HG02623 (cell line): ENCODE measurements at regions not wholly inside any gene's neighbourhood (a gene's known extent, or its start where the extent isn't known, plus 50 kb on each side); places are given as distances from the start of the nearest gene placed in this dataset.

Experiments used
- ATAC-seq: cut with Tn5 transposase; IDR thresholded peaks from one replicate; pipeline ENCODE4 v1.9.1; 2021; ENCODE audit warnings: moderate library complexity; ENCODE audit not compliant: unreplicated experiment

DNA sequence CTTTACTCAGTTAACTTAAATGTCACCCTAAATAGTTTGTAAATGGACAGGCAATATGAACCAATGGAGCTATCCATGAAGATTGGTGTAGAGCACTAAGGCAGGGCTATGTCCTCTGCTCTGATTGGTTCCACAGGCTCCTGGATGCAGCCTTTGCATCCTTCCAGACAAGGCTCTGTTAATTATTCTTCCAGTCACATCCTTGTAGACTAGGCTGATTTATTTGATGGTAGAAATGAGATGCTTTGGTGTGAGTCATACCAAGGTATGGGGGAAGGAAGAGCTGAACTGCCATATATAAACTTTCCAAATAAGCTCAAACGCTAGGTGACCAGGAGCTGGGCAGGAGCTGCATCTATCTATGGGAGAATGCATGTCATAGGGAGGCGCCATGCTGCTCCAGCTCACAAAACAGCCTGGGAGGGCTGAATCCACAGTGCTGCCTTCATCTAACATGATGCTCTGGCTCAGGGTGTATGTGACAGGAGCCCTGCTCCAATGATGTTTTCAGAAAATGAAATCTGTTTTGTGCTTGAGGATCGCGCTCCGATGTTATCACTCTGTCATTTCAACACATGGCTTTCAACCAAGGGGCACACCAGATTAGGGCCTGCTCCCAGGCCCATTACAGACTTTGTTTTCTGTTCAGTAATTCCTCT is 818.0 kb upstream of the ZNF608 start:
- no peak for ATAC-seq

DNA sequence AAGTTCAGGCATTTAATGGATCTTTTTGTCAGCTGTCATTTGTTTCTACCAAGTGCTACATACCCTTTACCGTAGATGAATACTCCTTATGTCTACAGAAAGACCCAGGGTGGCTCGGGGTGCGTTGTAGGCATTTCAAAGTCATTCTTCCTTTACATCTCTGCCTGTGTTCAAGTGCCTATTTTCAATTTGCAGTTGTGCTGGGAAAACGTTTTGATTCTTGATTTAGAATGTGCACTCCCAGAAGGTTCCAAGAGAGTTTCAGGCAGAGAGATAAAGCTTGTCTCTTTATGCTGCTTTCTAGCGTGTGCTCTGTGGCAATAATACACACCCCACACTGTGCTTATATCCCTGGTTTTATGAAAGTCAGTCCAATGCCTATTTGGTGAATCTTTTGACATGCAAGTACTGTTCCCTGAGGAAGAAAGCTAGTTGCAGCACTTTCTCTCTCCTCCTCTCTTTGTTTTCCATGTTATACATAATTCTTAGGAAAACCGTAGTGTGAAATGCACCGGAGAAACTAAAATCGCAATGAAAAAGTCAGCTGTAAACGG is 828.1 kb upstream of the ZNF608 start:
- no peak for ATAC-seq

DNA sequence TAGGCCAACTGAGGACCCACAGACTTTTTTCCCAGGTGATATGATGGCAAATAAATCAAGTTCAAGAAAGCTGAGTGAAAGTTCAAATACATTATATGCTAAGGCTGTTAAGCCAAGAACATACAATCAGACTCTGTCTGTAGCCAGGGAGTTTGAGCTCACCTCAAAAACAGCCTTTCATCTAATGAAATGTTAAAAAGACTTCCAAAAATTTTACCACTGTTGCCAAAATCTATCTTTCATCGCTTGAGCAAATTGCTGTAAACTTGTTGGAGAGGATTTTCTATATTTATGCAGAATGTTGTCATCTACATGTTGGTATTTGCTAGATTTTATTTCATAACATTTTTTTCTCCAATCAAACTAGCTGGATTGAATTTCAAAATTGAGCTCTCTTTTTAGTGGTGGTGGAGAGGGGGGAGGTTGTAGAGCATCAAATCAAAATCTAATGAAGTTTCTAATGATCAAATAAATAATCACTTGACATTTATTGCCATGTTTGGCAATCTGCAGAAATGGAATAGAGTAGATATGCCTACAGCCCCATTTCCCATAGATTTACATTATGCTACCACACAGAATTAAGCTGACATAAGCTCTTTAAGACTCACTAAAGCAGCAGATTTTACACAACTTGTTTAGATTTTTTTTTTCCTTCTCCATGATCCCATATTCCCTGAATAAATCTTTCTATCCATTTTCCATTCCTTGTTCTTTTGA is 828.9 kb upstream of the ZNF608 start:
- ATAC-seq = no peak

DNA sequence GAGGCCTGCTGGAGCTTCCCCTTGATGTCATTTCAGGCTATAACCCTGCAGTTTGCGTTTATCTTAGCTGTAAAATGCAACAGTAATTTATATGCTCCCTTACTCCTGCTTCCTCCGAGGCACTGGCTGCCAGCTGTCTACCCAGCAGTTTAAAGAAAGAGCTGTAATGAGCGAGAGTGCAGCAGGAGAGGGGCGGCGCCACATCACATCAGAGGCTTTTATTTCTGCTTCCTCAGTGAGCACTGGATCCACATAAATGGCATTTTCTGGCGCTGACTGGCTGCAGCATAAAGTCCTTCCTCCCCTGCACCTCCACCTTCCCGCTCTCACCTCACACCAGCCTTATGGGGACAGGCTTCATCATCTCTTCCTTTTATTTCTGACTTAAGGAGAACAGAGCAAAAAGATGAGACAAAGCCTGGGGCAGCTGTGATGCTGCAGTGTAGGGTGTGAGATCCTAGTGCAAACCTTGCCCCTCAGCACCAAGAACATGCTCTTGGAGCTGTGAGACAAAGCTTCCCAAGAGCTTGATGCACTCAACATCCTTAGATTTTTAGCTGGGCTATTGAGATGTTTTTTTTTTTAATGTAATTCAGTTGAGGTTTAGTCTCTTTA is 829.6 kb upstream of the ZNF608 start:
- ATAC-seq = no peak

DNA sequence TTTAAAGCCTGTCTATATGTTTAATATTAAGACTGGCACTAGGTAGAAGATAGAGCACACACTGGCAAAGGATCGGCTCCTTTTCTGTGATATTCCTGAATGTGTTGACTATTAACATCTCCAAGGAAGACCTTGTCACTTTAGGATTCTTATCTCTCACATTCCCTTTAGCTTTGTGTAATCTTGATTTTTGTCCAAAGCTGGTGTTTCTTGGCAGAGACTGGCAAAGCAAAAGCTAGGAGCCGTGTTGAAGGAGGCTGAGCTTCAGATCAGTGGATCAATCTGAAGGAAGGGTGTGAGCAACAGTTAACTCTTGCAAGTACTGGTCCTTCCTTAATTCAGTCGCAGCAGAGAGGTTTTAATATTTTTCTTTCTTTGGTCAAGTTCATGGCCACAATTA is 830.4 kb upstream of the ZNF608 start:
- ATAC-seq = no peak

DNA sequence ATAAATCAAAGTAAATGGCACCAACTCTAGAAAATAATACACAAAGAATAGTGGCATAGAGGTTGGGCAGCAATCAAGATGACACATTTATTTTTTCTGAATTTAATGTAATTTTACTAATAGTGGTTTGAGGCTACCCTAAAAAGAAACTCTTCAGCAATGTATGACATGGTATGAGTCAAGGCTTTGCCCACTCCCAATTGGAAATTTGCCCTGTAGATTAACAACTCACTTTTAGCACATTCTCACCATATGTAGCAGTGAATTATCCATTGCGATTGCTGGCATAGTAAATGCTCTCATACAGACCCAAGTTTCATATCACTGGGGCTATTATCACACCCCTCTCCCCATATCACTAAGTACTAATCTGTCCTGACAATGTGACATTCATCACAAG is 832.1 kb upstream of the ZNF608 start:
- no peak for ATAC-seq

DNA sequence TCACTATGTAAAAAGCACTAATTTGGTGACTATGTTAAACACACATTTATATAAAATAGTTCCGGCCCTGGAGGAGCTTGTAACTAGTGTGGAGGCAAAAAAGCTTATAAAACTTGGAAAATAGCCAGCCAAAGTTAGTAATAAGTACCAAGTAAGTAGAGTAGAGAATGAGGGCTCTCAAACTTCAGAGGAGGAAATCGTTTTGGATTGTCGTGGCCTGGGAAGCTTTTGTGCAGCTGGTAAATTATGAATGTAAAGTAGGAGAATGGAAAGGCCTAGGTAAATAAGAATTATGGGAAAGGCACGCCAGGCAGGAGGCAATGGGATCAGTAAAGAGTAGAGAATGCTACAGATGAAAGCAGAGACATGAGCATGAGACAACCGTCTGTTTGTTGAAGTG is 832.7 kb upstream of the ZNF608 start:
- no peak for ATAC-seq

DNA sequence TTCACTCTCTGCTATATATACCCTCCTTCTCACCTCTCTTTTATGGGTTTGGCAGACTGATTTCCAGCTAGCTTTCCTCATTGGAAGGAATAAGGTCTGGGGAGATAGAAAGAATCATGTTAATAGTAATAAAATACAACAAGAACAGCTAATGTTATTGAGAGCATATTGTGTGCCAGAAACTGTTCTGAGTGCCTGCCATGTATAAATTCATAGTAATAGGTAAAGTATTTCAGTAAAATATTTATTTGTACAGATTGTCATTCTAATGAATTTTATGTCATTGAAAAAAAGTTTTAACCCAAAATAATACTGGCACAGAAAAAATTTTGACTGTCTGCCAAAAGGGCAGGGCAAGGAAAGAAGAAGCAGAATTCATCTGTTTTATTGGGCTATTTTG is 834.9 kb upstream of the ZNF608 start:
- no peak for ATAC-seq

DNA sequence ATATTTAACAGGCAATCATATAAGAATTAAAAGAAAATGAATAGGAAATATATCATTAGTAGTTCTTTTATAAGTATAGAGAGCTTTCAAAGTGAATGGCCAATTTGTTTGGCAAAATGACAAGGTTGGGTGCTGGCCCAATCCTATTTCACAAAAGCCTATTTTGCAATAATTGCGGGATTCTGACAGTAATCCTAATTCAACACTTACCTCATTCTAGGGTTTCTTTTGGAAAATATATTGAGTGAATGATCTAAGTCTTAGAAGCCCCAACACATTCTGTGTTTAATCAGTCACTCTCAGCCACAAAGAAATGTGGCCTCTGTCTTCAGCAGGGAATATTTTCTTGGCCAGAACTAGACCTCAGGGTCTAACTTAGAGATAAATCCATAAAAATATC is 835.9 kb upstream of the ZNF608 start:
- ATAC-seq = no peak

DNA sequence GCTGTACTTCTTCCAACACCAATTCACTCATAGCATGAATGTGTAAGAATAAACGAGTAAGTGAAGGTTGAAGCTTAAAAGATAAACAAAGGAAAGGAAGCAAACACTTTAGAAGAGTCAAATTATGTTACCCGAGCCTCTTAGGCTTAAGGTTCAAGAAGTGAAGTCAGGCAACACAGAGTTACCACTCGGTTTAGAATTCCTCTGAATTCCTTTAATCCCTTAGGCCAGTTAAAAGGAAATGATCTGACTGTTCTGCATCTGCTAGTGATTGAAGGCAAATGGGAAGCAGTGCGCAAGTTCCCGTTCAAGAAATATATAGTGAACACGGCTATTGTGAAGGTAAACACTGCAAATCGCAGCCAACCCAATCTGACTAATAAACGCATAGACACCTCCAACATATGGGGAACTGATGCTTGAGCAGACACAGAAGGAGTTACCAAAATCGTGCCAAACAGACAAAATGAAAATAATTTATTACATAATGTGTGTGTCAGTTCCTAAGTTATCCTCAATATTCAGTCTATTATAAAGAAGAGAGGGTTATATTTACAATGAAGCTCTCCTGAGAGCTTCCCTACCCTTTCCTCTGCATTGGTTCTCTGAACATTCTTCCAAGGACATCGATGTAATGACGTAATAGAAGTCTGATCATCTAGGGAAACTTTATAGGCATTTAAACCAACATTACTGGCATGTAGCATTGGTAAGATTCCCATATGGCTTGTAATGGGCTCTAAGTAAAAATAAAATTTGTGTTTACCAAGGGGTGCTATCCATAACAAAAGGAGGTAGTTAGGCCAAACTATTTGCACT is 837.1 kb upstream of the ZNF608 start:
- no peak for ATAC-seq

DNA sequence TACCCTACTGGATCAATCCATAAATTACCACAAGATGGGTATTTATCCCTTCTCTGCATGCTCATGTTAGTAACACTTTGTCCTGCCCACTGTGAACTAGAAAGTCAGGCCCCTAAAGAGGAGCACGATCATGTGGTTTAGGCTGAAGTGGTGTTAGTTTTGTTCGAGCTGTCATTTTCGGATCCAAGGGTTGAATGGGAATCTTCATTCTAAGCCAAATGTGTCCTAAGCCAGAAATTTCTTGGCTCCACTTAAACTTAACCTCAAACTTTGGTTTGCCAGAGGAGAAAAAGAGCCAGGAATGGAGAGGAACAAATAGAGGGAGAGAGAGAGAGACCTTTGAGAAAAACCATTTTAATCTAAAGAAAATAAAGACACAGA is 837.7 kb upstream of the ZNF608 start:
- ATAC-seq = no peak

DNA sequence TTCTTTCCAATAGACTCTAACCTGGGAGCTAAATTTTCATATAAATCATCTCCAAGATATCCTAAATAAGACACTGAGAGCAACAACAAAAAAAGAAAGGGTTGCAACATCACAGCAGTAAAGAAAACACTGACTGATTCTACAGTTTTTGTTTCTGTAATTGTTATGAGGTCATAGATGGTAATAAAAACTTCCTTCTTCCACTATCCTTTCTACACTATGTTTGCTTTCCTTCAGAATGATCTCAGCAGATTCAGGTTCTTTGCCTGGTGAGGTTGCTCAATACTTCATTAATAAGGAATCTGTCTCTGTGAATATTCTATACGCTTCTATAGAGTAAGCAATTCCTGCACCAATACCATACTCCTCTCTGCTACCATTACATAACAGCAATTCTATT is 835.6 kb upstream of the GRAMD2B start:
- no peak for ATAC-seq

DNA sequence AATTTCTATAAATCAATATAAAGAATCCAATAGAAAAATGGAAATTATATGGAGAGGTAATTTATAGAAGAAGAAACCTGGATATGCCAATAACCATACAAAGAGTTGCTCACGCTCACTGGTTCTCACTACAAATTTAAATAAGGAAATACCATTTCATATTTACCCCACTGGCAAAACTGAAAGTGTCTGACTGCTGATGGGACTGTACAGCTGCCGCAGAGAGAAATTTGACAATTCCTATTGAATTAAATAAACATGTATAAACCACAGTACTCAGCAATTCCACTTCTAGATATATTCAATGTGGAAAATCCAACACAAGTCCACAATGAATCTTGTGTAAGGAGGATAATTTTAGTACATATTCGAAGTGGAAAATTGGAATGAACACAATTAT is 830.4 kb upstream of the GRAMD2B start:
- ATAC-seq = no peak

DNA sequence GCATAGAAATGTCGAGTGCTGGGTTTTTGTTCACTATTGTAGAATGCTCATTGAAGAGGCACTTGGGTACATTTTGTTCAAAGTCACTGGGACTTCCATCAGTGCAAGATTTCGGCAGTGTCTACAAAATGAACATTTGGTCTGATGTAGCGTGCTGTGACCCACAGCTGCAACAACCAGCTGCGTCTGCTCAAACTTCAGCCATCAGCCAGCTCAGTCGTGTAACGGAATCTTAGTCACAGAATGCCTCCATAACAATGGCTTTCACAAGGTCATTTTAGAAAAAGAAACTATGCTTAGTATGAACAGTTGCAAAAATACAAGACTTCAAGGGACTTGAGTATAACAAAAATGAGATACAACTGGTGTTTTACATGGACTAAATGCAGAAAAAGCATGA is 828.1 kb upstream of the GRAMD2B start:
- ATAC-seq = no peak

DNA sequence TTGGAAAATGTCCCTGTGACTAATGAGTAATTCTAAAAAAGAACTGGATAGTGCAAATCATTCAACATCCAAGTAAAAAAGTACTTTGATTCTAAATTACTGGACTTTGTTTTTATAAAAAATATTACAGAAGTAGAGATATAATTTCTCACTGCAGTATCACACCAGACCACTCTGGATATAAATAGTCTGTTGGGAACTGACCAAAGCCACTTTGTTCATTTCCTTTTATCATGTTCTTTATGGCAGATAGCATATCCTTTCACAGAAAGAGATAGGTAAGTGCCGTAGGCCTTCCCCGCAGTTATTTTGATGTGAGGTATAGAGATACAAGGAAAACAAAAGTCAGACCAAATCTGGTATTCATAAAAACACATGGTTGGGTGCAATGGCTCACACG is 827.4 kb upstream of the GRAMD2B start:
- ATAC-seq = no peak

DNA sequence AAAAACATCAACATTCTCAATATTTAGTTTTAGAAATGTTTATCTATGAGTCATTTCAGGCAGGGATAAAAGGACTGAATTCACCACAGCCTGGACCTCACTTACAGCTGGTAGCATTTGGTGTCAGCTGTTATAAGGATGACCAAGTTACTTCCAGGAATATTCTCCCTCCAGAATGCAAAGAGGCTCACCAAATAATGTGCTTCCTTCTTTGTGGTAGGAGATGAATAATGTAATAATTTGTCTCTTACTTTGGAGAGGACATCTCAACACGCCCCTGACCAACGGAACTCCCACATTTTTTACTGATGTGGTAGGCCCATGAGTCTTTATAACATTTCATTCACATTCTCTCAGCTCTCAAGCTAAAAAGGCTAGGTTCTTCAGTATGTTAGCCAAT is 825.9 kb upstream of the GRAMD2B start:
- ATAC-seq = no peak

DNA sequence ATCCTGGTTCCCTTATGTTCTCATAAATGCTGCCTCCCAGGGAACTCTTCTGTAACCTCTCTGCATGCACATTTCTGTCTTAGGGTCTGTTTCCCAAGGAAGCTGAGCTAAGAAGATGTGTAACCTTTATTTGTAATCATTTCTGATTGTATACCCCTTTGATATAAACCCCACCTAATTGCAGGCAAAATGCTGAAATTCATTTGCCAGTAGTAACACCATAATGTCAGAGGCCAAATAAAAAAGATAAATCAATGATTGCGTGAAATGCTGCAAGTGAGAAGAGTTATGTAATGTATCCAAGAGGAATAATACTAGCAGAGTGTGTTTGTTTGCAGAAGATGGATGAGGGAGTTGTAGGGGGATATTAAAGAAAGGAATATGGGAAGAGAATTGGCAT is 822.6 kb upstream of the GRAMD2B start:
- no peak for ATAC-seq

DNA sequence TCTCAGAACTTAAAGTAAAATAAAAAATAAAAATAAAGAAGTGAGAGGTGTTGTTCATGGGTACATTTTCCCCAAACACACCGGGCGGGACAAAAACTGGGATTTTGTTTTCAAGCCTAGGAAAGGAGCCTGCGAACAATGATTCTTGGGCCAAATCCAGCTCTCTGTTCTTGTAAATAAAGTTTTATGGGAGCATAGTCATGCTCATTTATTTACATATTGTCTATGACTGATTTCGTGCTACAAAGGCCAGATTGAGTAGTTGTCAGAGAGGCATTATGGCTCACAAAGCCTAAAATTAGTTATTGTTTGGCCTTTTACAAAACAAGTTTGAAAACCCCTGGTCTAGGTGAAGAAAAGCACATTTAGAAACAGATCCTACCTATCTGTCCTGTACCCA is 821.0 kb upstream of the GRAMD2B start:
- ATAC-seq = no peak

DNA sequence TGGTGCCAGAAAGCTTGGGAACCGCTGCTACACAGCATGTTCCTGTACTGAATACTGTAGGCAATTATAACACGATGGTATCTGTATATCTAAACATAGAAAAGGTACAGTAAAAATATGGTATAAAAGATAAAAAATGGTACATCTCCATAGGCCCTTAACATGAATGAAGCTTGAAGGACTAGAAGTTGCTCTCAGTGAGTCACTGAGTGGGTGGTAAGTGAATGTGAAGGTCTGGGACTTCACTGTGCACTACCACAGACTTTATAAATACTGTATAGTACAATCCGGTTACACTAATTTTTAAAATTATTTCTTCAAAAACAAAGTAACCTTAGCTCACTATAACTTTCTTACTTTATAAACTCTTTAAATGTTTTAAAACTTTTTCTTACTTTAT is 819.9 kb upstream of the GRAMD2B start:
- no peak for ATAC-seq

DNA sequence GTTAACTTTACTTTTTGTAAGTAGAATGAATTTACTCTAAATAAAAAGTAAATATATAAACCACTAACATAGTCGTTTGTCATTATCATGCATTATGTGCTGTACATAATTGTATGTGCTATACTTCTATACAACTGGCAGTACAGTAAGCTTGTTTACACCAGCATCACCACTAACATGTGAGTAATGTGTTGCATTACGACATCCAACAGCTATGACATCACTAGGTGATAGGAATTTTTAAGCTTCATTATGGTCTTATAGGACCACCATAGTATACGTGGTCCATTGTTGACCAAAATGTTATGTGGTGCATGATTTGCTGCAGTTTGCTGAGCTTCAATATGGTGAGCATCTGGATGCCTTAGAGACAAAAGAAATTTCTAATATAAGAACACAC is 819.1 kb upstream of the GRAMD2B start:
- ATAC-seq = no peak

DNA sequence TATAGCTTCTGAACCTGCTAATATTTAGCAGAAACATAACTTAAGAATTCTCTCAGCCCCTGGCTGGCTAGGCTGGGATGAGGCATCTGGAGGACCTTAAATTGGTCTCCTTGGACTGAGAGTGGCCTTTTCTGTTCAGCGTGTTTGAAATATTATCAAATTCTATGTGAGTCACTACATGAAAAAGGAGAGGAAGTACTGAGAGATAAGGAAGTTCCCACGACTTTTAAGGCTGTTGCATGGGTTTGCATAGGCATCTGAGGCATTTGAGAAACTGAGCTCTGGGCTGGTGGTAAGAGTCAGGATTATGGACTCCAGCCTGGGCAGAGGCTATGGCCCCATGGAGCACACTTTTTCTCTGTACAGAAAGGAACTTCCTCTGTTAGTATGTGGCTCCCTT is 816.2 kb upstream of the GRAMD2B start:
- no peak for ATAC-seq
